HEK293 (cell line): ENCODE measurements at regions not wholly inside any gene's neighbourhood (a gene's known extent, or its start where the extent isn't known, plus 50 kb on each side); places are given as distances from the start of the nearest gene placed in this dataset.
"Not testable (repeated sequence)": the region's sequence is repeated elsewhere in the genome, so short reads cannot be mapped to it uniquely, and the experiment has no call there.

ENCODE experiments used
- CTCF ChIA-PET: fragments of 350-600 bp; formaldehyde crosslinking; extraction: SDS; loops from one replicate; lab custom pipeline; 2021; ENCODE audit warnings: antibody characterized with exemption; lab: Yijun Ruan, JAX
- POLR2A ChIA-PET: fragments of 300-600 bp; formaldehyde crosslinking; extraction: SDS; loops from one replicate; lab custom pipeline; 2020; ENCODE audit warnings: antibody characterized with exemption, inconsistent platforms; lab: Yijun Ruan, JAX
- H3K27ac ChIP-seq: fragments of 200-500 bp; sonication (Bioruptor generic); 2 replicates; pipeline ENCODE4 v1.5.1; 2014; ENCODE audit warnings: low read depth, low read length, control low read depth, inconsistent platforms; ENCODE audit errors: extremely low read depth
- H3K36me3 ChIP-seq, 2 experiments: fragments of 200-500 bp in 1 of 2; sonication (Bioruptor generic) in 1 of 2; 1 replicate in 1 of 2; 2 replicates in 1 of 2; pipeline ENCODE4 v1.5.1; 2014 to 2017; ENCODE audit warnings: inconsistent platforms in 2 of 2, low read length in 2 of 2; ENCODE audit not compliant: control insufficient read depth in 2 of 2, insufficient read depth in 1 of 2
- H3K4me1 ChIP-seq: fragments of 200-500 bp; sonication (Bioruptor generic); 2 replicates; pipeline ENCODE4 v1.5.1; 2014; ENCODE audit warnings: mild to moderate bottlenecking, low read length, inconsistent platforms; ENCODE audit not compliant: control insufficient read depth, insufficient read depth
- H3K4me3 ChIP-seq: 2 replicates; pipeline ENCODE4 v1.5.1; 2011; ENCODE audit warnings: low read depth, mild to moderate bottlenecking, control low read depth, low read length, moderate library complexity
- H3K9me3 ChIP-seq: fragments of 200-500 bp; sonication (Bioruptor generic); 2 replicates; pipeline ENCODE4 v1.5.1; 2014; ENCODE audit warnings: low read depth, low read length, inconsistent platforms; ENCODE audit not compliant: control insufficient read depth, insufficient read depth
- KLF7 ChIP-seq: fragments of 450-650 bp; formaldehyde crosslinking; IDR thresholded peaks from 2 replicates; pipeline ENCODE4 v1.5.1; 2016; ENCODE audit warnings: missing biosample characterization, missing genetic modification characterization, borderline replicate concordance
- KLF8 ChIP-seq: fragments of 450-650 bp; formaldehyde crosslinking; IDR thresholded peaks from 2 replicates; pipeline ENCODE4 v1.5.1; 2016; ENCODE audit warnings: missing biosample characterization, missing genetic modification characterization
- MYNN ChIP-seq: fragments of 450-650 bp; formaldehyde crosslinking; IDR thresholded peaks from 2 replicates; pipeline ENCODE4 v1.5.1; 2016; ENCODE audit warnings: missing biosample characterization, missing genetic modification characterization, borderline replicate concordance
- SALL2 ChIP-seq: fragments of 450-650 bp; formaldehyde crosslinking; IDR thresholded peaks from 2 replicates; pipeline ENCODE4 v1.5.0; 2017; ENCODE audit warnings: missing biosample characterization, mild to moderate bottlenecking, missing genetic modification characterization, borderline replicate concordance
- SCRT2 ChIP-seq: fragments of 450-650 bp; formaldehyde crosslinking; IDR thresholded peaks from 2 replicates; pipeline ENCODE4 v1.5.1; 2016; ENCODE audit warnings: missing biosample characterization, missing genetic modification characterization
- SP7 ChIP-seq: fragments of 450-650 bp; formaldehyde crosslinking; IDR thresholded peaks from 2 replicates; pipeline ENCODE4 v1.5.1; 2016; ENCODE audit warnings: missing biosample characterization, missing genetic modification characterization
- ZNF114 ChIP-seq: fragments of 450-650 bp; formaldehyde crosslinking; IDR thresholded peaks from 2 replicates; pipeline ENCODE4 v1.5.0; 2017; ENCODE audit warnings: missing biosample characterization, missing genetic modification characterization
- ZNF174 ChIP-seq: fragments of 450-650 bp; formaldehyde crosslinking; IDR thresholded peaks from 2 replicates; pipeline ENCODE4 v1.5.0; 2017; ENCODE audit warnings: missing biosample characterization, mild to moderate bottlenecking, missing genetic modification characterization
- ZNF248 ChIP-seq: fragments of 450-650 bp; formaldehyde crosslinking; IDR thresholded peaks from 2 replicates; pipeline ENCODE4 v1.5.1; 2017; ENCODE audit warnings: missing biosample characterization, missing genetic modification characterization
- ZNF658 ChIP-seq: fragments of 450-650 bp; formaldehyde crosslinking; IDR thresholded peaks from 2 replicates; pipeline ENCODE4; 2016; ENCODE audit warnings: missing biosample characterization, missing genetic modification characterization
- ZNF660 ChIP-seq: fragments of 450-650 bp; IDR thresholded peaks from 2 replicates; pipeline ENCODE4 v1.5.1; 2018; ENCODE audit warnings: missing biosample characterization, mild to moderate bottlenecking, missing genetic modification characterization
- ZNF792 ChIP-seq: fragments of 450-650 bp; formaldehyde crosslinking; IDR thresholded peaks from 2 replicates; pipeline ENCODE4 v1.5.1; 2016; ENCODE audit warnings: missing biosample characterization, missing genetic modification characterization
- TF ChIP-seq, protein P1 (sequence below): fragments of 450-650 bp; formaldehyde crosslinking; IDR thresholded peaks from 2 replicates; pipeline ENCODE4 v1.5.1; 2016; ENCODE audit warnings: missing biosample characterization, missing genetic modification characterization, borderline replicate concordance
- TF ChIP-seq, protein P2 (sequence below): fragments of 450-650 bp; formaldehyde crosslinking; IDR thresholded peaks from 2 replicates; pipeline ENCODE4 v1.5.1; 2016; ENCODE audit warnings: missing biosample characterization, missing genetic modification characterization
- TF ChIP-seq, protein P3 (sequence below): fragments of 450-650 bp; formaldehyde crosslinking; IDR thresholded peaks from 2 replicates; pipeline ENCODE4 v1.5.1; 2016; ENCODE audit warnings: missing biosample characterization, missing genetic modification characterization

DNA sequence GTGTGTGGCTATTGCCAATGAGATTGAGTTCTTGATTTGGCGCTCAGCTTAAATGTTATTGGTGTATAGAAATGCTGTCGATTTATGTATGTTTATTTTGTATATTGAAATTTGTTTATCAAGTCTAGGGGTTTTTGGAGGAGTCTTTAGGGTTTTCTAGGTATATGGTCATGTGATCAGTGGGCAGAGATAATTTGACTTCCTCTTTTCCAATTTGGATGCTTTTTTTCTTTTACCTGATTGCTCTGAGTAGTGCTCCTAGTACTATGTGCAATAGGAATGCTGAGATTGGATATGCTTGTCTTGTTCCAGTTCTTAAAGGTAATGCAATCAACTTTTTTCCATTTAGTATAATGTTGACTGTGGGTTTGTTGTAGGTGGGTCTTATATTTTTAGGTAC, 99.8 kb upstream of the PMCH start:
- Histone ChIP-seq H3K36me3 (no peaks in the 10 kb centered on the region), H3K27ac (no peak overlapping the region), H3K4me1 (no peaks in the 10 kb centered on the region), H3K4me3 (no peak overlapping the region), H3K9me3 (no peaks in the 10 kb centered on the region)
- POLR2A ChIA-PET: no interaction called here
- TF ChIP-seq, protein P1, sequence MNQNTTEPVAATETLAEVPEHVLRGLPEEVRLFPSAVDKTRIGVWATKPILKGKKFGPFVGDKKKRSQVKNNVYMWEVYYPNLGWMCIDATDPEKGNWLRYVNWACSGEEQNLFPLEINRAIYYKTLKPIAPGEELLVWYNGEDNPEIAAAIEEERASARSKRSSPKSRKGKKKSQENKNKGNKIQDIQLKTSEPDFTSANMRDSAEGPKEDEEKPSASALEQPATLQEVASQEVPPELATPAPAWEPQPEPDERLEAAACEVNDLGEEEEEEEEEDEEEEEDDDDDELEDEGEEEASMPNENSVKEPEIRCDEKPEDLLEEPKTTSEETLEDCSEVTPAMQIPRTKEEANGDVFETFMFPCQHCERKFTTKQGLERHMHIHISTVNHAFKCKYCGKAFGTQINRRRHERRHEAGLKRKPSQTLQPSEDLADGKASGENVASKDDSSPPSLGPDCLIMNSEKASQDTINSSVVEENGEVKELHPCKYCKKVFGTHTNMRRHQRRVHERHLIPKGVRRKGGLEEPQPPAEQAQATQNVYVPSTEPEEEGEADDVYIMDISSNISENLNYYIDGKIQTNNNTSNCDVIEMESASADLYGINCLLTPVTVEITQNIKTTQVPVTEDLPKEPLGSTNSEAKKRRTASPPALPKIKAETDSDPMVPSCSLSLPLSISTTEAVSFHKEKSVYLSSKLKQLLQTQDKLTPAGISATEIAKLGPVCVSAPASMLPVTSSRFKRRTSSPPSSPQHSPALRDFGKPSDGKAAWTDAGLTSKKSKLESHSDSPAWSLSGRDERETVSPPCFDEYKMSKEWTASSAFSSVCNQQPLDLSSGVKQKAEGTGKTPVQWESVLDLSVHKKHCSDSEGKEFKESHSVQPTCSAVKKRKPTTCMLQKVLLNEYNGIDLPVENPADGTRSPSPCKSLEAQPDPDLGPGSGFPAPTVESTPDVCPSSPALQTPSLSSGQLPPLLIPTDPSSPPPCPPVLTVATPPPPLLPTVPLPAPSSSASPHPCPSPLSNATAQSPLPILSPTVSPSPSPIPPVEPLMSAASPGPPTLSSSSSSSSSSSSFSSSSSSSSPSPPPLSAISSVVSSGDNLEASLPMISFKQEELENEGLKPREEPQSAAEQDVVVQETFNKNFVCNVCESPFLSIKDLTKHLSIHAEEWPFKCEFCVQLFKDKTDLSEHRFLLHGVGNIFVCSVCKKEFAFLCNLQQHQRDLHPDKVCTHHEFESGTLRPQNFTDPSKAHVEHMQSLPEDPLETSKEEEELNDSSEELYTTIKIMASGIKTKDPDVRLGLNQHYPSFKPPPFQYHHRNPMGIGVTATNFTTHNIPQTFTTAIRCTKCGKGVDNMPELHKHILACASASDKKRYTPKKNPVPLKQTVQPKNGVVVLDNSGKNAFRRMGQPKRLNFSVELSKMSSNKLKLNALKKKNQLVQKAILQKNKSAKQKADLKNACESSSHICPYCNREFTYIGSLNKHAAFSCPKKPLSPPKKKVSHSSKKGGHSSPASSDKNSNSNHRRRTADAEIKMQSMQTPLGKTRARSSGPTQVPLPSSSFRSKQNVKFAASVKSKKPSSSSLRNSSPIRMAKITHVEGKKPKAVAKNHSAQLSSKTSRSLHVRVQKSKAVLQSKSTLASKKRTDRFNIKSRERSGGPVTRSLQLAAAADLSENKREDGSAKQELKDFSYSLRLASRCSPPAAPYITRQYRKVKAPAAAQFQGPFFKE: no peak
- no peak for TF ChIP-seq MYNN (tag by site-specific recombination)
- TF ChIP-seq ZNF792 (tag by site-specific recombination): no peak
- TF ChIP-seq KLF8 (tag by site-specific recombination): no peak
- TF ChIP-seq ZNF248 (tag by site-specific recombination): no peak
- no peak for TF ChIP-seq SCRT2
- no peak for TF ChIP-seq SALL2 (tag by site-specific recombination)
- TF ChIP-seq KLF7 (tag by site-specific recombination): no peak
- no peak for TF ChIP-seq SP7 (tag by site-specific recombination)
- TF ChIP-seq ZNF660 (tag by site-specific recombination): no peak
- no peak for TF ChIP-seq ZNF174 (tag by site-specific recombination)
- CTCF ChIA-PET: no interaction called here

- ChIA-PET POLR2A (no interaction called here), CTCF (no interaction called here)
- no peak overlapping the region for H3K4me3 ChIP-seq
- no peak overlapping the region for H3K27ac ChIP-seq
- TF ChIP-seq ZNF658 (tag by site-specific recombination): no peak
- TF ChIP-seq, protein P2, sequence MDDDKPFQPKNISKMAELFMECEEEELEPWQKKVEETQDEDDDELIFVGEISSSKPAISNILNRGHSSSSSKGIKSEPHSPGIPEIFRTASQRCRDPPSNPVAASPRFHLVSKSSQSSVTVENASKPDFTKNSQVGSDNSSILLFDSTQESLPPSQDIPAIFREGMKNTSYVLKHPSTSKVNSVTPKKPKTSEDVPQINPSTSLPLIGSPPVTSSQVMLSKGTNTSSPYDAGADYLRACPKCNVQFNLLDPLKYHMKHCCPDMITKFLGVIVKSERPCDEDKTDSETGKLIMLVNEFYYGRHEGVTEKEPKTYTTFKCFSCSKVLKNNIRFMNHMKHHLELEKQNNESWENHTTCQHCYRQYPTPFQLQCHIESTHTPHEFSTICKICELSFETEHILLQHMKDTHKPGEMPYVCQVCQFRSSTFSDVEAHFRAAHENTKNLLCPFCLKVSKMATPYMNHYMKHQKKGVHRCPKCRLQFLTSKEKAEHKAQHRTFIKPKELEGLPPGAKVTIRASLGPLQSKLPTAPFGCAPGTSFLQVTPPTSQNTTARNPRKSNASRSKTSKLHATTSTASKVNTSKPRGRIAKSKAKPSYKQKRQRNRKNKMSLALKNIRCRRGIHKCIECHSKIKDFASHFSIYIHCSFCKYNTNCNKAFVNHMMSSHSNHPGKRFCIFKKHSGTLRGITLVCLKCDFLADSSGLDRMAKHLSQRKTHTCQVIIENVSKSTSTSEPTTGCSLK (tag by site-specific recombination): no peak
- TF ChIP-seq ZNF114 (tag by site-specific recombination): no peak
- TF ChIP-seq, protein P3, sequence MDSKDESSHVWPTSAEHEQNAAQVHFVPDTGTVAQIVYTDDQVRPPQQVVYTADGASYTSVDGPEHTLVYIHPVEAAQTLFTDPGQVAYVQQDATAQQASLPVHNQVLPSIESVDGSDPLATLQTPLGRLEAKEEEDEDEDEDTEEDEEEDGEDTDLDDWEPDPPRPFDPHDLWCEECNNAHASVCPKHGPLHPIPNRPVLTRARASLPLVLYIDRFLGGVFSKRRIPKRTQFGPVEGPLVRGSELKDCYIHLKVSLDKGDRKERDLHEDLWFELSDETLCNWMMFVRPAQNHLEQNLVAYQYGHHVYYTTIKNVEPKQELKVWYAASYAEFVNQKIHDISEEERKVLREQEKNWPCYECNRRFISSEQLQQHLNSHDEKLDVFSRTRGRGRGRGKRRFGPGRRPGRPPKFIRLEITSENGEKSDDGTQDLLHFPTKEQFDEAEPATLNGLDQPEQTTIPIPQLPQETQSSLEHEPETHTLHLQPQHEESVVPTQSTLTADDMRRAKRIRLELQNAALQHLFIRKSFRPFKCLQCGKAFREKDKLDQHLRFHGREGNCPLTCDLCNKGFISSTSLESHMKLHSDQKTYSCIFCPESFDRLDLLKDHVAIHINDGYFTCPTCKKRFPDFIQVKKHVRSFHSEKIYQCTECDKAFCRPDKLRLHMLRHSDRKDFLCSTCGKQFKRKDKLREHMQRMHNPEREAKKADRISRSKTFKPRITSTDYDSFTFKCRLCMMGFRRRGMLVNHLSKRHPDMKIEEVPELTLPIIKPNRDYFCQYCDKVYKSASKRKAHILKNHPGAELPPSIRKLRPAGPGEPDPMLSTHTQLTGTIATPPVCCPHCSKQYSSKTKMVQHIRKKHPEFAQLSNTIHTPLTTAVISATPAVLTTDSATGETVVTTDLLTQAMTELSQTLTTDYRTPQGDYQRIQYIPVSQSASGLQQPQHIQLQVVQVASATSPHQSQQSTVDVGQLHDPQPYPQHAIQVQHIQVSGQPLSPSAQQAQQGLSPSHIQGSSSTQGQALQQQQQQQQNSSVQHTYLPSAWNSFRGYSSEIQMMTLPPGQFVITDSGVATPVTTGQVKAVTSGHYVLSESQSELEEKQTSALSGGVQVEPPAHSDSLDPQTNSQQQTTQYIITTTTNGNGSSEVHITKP (tag by site-specific recombination): no peak
- no peaks in the 10 kb centered on the region for H3K9me3 ChIP-seq
- H3K36me3 ChIP-seq: no peaks in the 10 kb centered on the region
- H3K4me1 ChIP-seq: no peaks in the 10 kb centered on the region
Measured at GRCh38 chr12:102294568-102294967, 96.9 kb upstream of the PMCH start.

DNA sequence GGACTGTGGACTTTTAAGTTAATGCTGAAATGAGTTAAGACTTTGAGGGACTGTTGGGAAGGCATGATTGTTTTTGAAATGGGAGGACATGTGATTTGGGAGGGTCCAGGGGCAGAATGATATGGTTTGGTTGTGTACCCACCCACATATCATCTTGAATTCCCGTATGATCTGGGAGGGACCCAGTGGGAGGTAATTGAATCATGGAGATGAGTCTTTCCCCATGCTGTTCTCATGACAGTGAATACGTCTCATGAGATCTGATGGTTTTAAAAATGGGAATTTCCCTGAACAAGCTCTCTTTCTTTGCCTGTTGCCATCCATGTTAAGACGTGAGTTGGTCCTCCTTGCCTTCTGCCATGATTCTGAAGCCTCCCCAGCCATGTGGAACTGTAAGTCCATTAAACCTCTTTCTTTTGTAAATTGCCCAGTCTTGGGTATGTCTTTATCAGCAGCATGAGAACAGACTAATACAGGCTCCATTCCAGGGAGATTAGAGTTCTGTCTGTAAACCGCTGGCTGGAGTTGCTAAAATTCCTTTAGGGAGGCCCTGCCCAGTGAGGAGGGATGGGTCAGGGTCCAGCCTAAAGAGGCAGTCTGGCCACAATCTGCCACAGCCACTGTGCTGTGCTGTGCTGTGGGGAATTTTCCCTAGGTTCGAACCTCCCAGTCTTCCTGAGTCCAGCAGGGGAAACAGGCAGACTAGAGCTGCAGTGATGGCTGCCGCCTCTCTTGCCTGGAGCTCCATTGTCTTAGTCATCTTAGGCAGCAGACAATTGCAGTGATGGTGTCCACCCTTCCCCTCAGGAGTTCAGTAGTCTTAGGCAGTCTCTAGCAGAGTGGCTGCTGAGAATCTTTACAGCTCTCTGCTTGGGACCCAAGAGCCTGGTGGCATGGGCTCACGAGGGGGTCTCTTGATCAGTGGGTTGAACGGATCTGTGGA, 94.1 kb upstream of the PMCH start:
- H3K4me1 ChIP-seq, POLR2A ChIA-PET, H3K27ac ChIP-seq, H3K4me3 ChIP-seq, H3K9me3 ChIP-seq, H3K36me3 ChIP-seq: not testable (repeated sequence)
- CTCF ChIA-PET: interaction anchor here (0.8 to 1.1 kb wide), 2 partner anchors 9 to 587 kb away, joined by 3 to 4 read pairs; no protein-coding TSS in a partner anchor

DNA sequence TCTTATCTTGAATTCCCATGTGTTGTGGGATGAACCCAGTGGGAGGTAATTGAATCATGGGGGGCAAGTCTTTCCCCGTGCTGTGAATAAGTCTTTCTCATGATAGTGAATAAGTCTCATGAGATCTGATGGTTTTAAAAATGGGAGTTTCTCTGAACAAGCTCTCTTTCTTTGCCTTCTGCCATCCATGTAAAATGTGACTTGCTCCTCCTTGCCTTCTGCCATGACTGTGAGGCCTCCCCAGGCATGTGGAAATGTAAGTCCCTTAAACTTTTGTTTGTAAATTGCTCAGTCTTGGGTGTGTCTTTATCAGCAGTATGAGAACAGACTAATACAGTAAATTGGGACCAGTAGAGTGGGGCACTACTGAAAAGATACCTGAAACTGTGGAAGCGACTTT, 92.1 kb upstream of the PMCH start:
- CTCF ChIA-PET: interaction anchor here (0.6 kb wide), 1 partner anchor 413 kb away, joined by 3 read pairs; no protein-coding TSS in a partner anchor
- not testable (repeated sequence) for H3K4me3 ChIP-seq

More for the DNA sequence above, 92.1 kb upstream of the PMCH start:
- H3K9me3 ChIP-seq, POLR2A ChIA-PET, H3K4me1 ChIP-seq, H3K27ac ChIP-seq, H3K36me3 ChIP-seq: not testable (repeated sequence)
